ENCODE measurements at regions not wholly inside any gene's neighbourhood (a gene's known extent, or its start where the extent isn't known, plus 50 kb on each side); places are given as distances from the start of the nearest gene placed in this dataset.
"Not testable (repeated sequence)": the region's sequence is repeated elsewhere in the genome, so short reads cannot be mapped to it uniquely, and the experiment has no call there.

DNA sequence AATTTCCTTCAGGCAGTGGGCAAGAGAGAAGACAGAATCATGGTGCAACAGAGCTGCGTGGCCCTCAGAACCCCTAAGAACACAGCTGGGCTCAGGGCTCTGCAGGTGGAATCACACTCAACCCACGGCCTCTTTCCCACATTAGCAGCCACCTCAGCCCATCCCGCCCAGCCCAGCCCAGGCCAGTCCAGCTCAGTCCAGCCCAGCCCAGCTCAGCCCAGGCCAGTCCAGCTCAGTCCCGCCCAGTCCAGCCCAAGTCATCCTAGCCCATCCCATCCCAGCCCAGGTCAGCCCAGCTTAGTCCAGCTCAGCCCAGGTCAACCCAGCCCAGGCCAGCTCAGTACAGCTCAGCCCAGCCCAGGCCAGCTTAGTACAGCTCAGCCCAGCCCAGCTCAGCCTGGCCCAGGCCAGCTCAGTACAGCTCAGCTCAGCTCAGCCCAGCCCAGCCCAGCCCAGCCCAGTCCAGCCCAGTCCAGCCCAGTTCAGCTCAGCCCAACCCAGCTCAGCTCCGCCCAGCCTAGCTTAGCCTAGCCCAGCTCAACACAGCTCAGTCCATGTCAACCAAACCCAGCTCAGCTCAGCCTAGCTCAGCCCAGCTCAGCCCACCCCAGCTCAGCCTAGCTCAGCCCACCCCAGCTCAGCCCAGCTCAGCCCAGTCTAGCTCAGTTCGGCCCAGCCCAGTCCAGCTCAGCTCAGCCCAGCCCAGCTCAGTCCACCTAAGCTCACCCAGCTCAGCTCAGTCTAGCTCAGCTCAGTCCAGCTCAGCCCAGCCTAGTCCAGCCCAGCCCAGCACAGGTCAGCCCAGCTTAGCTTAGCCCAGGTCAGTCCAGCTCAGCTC is 183.1 kb downstream of the TMEM121 start:
- TF ChIP-seq, protein P1, sequence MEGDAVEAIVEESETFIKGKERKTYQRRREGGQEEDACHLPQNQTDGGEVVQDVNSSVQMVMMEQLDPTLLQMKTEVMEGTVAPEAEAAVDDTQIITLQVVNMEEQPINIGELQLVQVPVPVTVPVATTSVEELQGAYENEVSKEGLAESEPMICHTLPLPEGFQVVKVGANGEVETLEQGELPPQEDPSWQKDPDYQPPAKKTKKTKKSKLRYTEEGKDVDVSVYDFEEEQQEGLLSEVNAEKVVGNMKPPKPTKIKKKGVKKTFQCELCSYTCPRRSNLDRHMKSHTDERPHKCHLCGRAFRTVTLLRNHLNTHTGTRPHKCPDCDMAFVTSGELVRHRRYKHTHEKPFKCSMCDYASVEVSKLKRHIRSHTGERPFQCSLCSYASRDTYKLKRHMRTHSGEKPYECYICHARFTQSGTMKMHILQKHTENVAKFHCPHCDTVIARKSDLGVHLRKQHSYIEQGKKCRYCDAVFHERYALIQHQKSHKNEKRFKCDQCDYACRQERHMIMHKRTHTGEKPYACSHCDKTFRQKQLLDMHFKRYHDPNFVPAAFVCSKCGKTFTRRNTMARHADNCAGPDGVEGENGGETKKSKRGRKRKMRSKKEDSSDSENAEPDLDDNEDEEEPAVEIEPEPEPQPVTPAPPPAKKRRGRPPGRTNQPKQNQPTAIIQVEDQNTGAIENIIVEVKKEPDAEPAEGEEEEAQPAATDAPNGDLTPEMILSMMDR (IDR thresholded peaks at IDR 0.05; ENCODE audit: low read depth, low read length), result no peak
- H3K4me3 ChIP-seq (ENCODE audit: low read depth, low read length), result no peak overlapping the region

DNA sequence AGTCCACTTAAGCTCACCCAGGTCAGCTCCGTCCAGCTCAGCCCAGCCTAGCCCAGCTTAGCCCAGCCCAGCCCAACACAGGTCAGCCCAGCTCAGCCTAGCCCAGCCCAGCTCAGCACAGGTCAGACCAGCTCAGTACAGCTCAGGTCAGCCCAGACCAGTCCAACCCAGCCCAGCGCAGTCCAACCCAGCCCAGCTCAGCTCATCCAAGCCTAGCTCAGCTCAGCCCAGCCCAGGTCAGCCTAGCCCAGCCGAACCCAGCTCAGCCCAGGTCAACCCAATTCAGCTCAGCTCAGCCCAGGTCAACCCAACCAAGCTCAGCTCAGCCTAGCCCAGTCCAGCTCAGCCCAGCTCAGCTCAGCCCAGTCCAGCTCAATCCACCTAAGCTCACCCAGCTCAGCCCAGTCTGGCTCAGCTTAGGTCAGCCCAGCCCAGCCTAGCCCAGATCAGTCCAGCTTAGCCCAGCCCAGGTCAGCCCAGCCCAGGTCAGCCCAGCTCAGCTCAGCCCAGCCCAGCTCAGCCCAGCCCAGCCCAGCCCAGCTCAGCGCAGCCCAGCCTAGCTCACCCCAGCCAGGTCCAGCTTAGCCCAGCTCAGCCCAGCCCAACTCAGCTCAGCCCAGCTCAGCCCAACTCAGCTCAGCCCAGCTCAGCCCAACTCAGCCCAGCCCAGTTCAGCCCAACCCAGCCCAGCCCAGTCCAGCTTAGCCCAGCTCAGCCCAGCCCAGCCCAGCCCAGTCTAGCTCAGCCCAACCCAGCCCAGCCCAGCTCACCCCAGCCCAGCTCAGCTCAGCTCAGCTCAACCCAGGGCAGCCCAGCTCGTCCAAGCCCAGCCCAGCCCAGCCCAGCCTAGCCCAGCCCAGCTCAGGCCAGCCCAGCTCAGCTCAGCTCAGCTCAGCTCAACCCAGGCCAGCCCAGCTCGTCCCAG is 184.0 kb downstream of the TMEM121 start:
- no peak overlapping the region for H3K4me3 ChIP-seq (ENCODE audit: low read depth, low read length)

DNA sequence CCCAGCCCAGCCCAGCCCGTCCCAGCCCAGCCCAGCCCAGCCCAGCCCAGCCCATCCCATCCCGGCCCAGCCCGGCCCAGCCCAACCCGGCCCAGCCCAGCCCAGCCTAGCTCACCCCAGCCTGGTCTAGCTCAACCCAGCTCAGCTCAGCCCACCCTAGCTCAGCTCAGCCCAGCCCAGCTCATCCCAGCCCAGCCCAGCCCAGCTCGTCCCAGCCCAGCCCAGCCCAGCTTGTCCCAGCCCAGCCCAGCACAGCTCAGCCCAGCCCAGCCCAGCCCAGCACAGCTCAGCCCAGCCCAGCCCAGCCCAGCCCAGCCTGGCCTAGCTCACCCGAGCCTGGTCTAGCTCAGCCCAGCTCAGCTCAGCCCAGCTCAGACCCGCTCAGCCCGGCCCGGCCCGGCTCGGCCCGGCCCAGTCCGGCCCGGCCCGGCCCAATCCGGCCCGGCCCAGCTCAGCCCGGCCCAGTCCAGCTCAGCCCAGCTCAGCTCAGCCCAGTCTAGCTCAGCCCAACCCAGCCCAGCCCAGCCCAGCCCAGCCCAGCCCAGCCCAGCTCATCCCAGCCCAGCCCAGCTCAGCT is 184.7 kb downstream of the TMEM121 start:
- H3K4me3 ChIP-seq (ENCODE audit: low read depth, low read length), result no peak overlapping the region
- TF ChIP-seq, protein P1 (IDR thresholded peaks at IDR 0.05; ENCODE audit: low read depth, low read length), result no peak

More for the DNA sequence above, 184.0 kb downstream of the TMEM121 start:
- TF ChIP-seq, protein P1 (IDR thresholded peaks at IDR 0.05; ENCODE audit: low read depth, low read length), result no peak

DNA sequence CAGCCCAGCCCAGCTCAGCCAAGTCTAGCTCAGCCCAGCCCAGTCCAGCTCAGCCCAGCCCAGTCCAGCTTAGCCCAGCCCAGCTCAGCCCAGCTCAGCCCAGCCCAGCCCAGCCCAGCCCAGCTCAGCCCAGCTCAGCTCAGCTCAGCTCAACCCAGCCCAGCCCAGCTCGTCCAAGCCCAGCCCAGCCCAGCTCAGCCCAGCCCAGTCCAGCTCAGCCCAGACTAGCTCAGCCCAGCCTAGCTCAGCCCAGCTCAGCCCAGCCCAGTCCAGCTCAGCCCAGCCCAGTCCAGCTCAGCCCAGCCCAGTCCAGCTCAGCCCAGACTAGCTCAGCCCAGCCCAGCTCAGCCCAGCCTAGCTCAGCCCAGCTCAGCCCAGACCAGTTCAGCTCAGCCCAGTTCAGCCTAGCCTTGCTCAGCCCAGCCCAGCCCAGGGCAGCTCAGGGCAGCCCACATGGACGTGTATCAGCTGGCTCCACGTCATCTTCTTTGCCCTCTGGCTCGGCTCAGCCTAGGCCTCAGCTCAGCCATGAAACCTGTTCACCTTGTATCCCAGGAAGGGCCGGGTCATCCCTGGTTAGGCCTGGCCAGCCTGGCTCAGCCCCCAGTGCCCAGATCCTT is 185.6 kb downstream of the TMEM121 start:
- H3K4me3 ChIP-seq (ENCODE audit: low read depth, low read length), result no peak overlapping the region

DNA sequence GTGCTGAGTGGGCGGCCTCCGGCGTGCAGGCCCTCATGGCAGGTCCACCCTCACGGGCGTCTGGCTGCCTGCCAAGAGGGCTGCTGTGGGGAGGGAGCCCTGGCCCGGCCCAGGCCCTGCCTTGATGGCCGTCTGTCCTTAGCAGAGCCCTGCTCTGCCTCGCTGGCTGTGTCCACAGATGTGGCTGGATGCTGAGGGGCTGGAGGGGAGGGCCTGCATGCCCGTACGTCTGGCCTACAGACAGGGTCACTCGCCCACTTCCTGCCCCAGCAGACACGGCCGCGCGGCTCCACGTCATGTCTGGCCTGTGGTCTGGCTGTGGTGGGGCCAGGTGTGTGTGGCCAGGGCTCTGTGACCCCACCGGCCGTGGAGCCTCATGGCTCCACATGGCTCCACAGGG is 186.3 kb downstream of the TMEM121 start:
- not testable (repeated sequence) for H3K4me3 ChIP-seq (ENCODE audit: low read depth, low read length)

More for the DNA sequence above, 185.6 kb downstream of the TMEM121 start:
- TF ChIP-seq, protein P1 (IDR thresholded peaks at IDR 0.05; ENCODE audit: low read depth, low read length), result no peak

DNA sequence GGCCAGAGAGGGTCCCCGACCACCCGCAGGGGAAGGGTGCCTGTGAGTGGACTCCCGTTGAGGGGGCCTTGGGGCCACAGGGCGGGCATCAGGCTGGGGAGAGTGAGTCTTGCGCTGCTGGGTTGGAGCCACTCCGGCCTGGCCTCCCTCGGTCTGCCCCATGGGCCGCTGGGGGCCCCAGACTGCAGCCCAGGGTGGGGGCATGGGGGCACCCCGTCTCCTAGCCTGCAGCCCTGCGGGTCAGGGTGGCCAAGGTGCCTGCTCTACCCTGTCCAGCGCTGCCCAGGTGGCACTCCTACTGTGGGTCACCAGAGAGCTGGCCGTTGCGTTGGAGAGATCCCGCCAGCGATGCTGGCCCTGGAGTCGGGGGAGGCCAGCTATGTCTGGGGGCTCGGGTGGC is 186.8 kb downstream of the TMEM121 start:
- H3K4me3 ChIP-seq (ENCODE audit: low read depth, low read length), result not testable (repeated sequence)

DNA sequence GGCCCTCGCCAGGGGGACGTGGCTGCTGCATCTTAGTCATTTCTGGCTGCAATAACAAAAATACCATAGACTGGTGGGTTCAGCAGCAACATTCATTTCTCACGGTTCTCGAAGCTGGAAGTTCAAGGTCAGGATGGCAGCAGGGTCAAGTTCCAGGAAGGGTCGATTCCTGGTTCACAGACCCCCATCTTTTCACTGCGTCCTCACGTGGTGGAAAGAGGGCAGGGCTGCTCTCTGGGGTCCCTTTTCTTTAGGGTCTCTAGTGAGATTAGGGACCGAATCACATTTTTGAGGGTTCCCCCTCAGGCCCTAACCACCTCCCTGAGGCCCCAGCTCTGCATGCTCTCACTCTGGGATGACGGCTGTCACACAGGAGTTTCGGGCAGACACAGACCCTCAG is 187.5 kb downstream of the TMEM121 start:
- H3K4me3 ChIP-seq (ENCODE audit: low read depth, low read length), result not testable (repeated sequence)

DNA sequence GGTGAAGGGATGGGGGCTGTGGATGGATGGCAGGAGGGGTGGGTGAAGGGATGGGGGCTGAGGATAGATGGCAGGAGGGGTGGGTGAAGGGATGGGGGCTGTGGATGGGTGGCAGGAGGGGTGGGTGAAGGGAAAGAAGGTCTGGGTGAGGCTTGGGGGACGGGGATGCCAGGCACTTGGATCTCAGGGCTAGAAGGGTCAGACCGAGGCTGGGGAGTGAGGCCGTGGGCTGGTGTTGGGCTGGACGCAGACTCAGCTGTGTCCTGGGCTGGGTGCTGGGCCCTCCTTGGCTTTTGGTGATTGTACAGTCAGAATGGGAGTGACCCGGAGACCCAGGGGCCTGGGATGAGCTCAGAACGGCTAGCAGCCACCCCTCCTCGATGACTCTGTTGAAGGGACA is 192.4 kb downstream of the TMEM121 start:
- H3K4me3 ChIP-seq (ENCODE audit: low read depth, low read length), result not testable (repeated sequence)

DNA sequence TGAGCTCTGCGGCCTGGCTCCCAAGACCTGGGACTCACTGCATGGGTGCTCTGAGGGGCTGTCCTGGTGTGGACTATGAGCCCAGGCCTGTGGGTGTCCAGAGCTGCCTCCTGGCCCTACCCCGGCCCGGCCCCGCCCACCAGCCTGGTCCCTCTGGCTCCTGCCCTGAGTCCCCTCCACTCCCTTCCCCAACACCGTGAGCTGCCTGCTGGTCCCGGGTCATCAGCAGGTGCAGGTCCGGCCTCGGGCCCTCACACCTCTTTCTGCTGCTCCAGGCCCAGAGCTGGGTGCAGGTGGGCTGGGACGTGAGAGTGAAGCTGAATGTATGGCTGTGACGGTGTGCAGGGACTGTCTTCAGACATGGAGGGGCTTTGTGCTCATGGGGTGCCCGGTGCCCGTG is 193.7 kb downstream of the TMEM121 start:
- H3K4me3 ChIP-seq (ENCODE audit: low read depth, low read length), result not testable (repeated sequence)

DNA sequence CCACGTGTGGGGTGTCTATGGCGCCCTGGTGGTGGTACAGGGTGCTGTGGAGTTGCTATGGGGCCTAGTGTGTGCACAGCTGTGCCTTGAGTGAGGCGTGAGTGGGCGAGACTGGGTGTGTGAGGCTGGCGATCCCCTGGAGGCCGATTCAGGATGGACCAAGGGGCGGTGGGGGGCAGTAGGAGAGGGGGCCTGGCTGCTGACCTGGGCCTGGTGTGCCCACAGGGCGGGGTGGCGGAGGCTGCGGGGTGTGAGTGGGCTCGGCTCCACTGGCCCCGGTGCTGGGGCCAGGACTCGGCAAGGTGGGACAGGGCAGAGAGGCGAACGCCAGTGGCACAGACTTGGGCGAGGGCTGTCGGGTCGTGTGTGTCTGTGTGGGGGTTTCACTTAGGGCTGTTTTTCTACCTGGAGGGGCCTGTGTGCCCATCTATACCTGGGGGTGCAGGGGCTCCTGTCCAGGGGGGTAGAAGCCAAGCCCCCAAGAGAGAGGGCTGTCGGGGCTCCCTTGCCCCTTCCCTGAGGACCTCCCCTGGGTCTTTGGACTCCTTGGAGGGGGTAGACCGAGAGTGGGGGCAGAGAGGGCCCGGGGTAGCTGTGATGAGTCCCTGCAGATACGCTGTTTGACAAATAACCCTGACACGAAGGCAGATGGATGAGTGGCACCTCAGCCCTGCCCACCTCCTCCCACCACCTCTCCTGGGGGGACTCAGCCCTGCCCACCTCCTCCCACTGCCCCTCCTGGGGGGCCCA is 194.6 kb downstream of the TMEM121 start:
- H3K4me3 ChIP-seq (ENCODE audit: low read depth, low read length), result not testable (repeated sequence)

DNA sequence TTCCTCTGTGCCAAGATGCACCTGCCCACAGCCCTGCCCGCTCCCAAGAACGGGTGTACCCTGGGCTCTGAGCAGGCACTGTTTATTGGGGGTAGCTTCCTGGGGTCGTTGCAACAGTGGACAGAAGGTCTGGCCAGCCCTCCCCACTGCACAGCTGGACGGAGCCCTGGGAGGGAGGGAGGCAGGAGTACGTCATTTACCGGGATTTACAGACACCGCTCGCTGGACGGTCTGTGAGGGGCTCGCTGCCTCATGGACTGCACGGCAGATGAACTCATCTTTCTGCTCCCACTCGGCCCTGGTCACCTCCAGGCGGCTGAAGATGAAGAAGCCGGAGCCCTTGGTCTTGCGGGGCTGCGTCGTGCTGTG is 195.2 kb downstream of the TMEM121 start:
- not testable (repeated sequence) for H3K4me3 ChIP-seq (ENCODE audit: low read depth, low read length)

DNA sequence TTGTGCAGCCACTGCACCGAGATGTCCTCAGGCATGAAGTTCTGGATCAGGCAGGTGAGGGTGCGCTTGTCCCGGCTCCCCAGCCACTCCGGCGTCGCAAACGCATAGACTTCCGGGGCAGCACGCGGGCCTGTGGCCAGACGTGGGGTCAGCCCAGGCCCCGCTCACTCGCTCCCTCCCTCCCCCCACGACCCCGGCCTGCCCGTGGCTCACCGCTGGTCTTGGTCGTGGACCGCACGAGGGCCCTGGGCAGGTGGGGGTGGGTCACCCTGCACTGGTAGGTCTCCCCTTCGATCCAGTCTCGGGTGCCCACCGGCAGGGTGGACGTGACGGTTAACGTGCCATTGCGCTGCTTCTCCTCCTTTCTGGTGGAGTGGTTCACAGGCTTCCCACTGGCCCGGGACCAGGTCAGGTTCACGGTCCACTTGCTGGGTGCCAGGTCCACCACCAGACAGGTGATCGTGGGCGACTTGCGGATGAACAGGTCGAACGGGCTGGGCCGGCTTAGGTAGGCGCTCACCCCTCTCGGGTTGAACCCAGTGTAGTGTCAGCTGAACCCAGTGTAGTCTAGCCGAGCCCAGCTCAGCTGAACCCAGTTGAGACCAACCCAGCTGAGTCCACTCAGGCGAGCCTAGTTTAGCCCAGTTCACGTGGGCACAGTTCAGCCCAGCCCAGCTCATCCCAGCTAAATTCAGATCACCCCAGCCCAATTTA is 195.8 kb downstream of the TMEM121 start:
- H3K4me3 ChIP-seq (ENCODE audit: low read depth, low read length), result not testable (repeated sequence)

DNA sequence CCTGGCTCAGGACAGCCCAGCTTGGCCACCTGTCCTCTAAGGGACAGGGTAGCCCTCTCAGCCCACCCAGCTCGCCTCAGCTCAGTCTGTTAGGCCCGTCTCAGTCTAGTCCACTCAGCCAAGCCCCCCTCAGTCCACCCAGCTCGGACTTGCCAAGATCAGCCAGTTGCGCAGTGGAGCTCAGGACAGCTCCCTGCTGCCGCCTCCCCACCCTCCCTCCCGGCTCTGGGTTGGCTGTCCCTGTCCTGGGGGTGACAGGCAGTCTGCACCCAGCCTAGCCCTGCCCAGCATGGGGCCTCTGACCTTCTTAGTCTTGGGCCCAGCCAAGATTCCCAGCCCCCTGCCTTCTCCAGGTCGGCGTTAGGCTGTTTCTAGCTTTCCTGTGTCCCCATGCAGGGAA is 196.9 kb downstream of the TMEM121 start:
- H3K4me3 ChIP-seq (ENCODE audit: low read depth, low read length), result not testable (repeated sequence)
